Duodenal mucosa (tissue), 2 donors: ENCODE measurements at regions not wholly inside any gene's neighbourhood (a gene's known extent, or its start where the extent isn't known, plus 50 kb on each side); places are given as distances from the start of the nearest gene placed in this dataset.
"Not testable (repeated sequence)": the region's sequence is repeated elsewhere in the genome, so short reads cannot be mapped to it uniquely, and the experiment has no call there.

ENCODE experiments used
- H3K27ac ChIP-seq: one replicate; pipeline ENCODE4 v1.7.0; 2013; ENCODE audit warnings: low read depth, low read length
- H3K27me3 ChIP-seq, 2 donors: one replicate each; pipeline ENCODE4 v1.7.0; 2013; ENCODE audit warnings: low read length in 2 of 2, control low read depth in 1 of 2; ENCODE audit not compliant: insufficient read depth in 2 of 2, control insufficient read depth in 1 of 2
- H3K36me3 ChIP-seq, 2 donors: one replicate each; pipeline ENCODE4 v1.7.0; 2013; ENCODE audit warnings: low read length in 2 of 2, control low read depth in 1 of 2; ENCODE audit not compliant: insufficient read depth in 2 of 2, control insufficient read depth in 1 of 2
- H3K4me1 ChIP-seq, 2 donors: one replicate each; pipeline ENCODE4 v1.7.0; 2013; ENCODE audit warnings: low read length in 2 of 2, control low read depth in 1 of 2; ENCODE audit not compliant: insufficient read depth in 2 of 2, control insufficient read depth in 1 of 2
- H3K4me3 ChIP-seq, 2 donors: one replicate each; pipeline ENCODE4 v1.7.0; 2013; ENCODE audit warnings: low read length in 2 of 2, low read depth in 1 of 2
- H3K9ac ChIP-seq, 2 donors: one replicate each; pipeline ENCODE4 v1.7.0; 2013; ENCODE audit warnings: low read length in 2 of 2, low read depth in 1 of 2
- H3K9me3 ChIP-seq, 2 donors: one replicate each; pipeline ENCODE4 v1.7.0; 2013; ENCODE audit warnings: low read length in 2 of 2, control low read depth in 1 of 2; ENCODE audit not compliant: control insufficient read depth in 1 of 2

- no peak overlapping the region for H3K9ac ChIP-seq
- no peak overlapping the region for H3K4me3 ChIP-seq
- H3K27me3 ChIP-seq, result no peaks in the 10 kb centered on the region
- no peak overlapping the region for H3K27ac ChIP-seq
- no peaks in the 10 kb centered on the region for H3K36me3 ChIP-seq
- H3K9me3 ChIP-seq, result peaks cover 7 to 8% of the 10 kb centered on the region in 2 donors
- no peaks in the 10 kb centered on the region for H3K4me1 ChIP-seq
Measured at GRCh38 chr5:104456122-104456521, 893.5 kb upstream of the NUDT12 start.

GRCh38 chr5:104452550-104452949, 890.0 kb upstream of the NUDT12 start:
- H3K9me3 ChIP-seq, result peaks cover 2 to 3% of the 10 kb centered on the region in 2 donors
- H3K9ac ChIP-seq, result no peak overlapping the region
- H3K27ac ChIP-seq, result no peak overlapping the region
- no peaks in the 10 kb centered on the region for H3K36me3 ChIP-seq
- H3K4me1 ChIP-seq, result no peaks in the 10 kb centered on the region
- H3K4me3 ChIP-seq, result no peak overlapping the region
- H3K27me3 ChIP-seq, result no peaks in the 10 kb centered on the region

- H3K9me3 ChIP-seq, H3K4me1 ChIP-seq: not testable (repeated sequence)
Measured at GRCh38 chr5:104451911-104452310, 889.3 kb upstream of the NUDT12 start.

GRCh38 chr5:104444656-104445055, 882.1 kb upstream of the NUDT12 start:
- Histone ChIP-seq H3K27ac (no peak overlapping the region), H3K4me1 (no peaks in the 10 kb centered on the region), H3K9ac (no peak overlapping the region), H3K9me3 (peaks cover 2 to 3% of the 10 kb centered on the region in 2 donors), H3K4me3 (no peak overlapping the region), H3K36me3 (no peaks in the 10 kb centered on the region), H3K27me3 (no peaks in the 10 kb centered on the region)

More at GRCh38 chr5:104451911-104452310, 889.3 kb upstream of the NUDT12 start:
- not testable (repeated sequence) for H3K4me3 ChIP-seq, H3K27me3 ChIP-seq, H3K9ac ChIP-seq, H3K36me3 ChIP-seq, H3K27ac ChIP-seq

GRCh38 chr5:104443706-104444105, 881.1 kb upstream of the NUDT12 start:
- no peak overlapping the region for H3K27ac ChIP-seq
- H3K9ac ChIP-seq, result no peak overlapping the region
- peaks cover 2 to 3% of the 10 kb centered on the region in 2 donors for H3K9me3 ChIP-seq
- no peaks in the 10 kb centered on the region for H3K4me1 ChIP-seq
- H3K4me3 ChIP-seq, result no peak overlapping the region
- no peaks in the 10 kb centered on the region for H3K36me3 ChIP-seq
- no peaks in the 10 kb centered on the region for H3K27me3 ChIP-seq

GRCh38 chr5:104431981-104432380, 869.4 kb upstream of the NUDT12 start:
- no peak overlapping the region for H3K9ac ChIP-seq

GRCh38 chr5:104431002-104431620, 868.5 kb upstream of the NUDT12 start:
- no peaks in the 10 kb centered on the region for H3K4me1 ChIP-seq
- no peaks in the 10 kb centered on the region for H3K27me3 ChIP-seq
- H3K36me3 ChIP-seq, result no peaks in the 10 kb centered on the region
- H3K9me3 ChIP-seq, result no peaks in the 10 kb centered on the region
- no peak overlapping the region for H3K9ac ChIP-seq
- no peak overlapping the region for H3K27ac ChIP-seq
- H3K4me3 ChIP-seq, result no peak overlapping the region

More at GRCh38 chr5:104431981-104432380, 869.4 kb upstream of the NUDT12 start:
- Histone ChIP-seq H3K27ac (no peak overlapping the region), H3K36me3 (no peaks in the 10 kb centered on the region), H3K4me1 (no peaks in the 10 kb centered on the region), H3K4me3 (no peak overlapping the region), H3K27me3 (no peaks in the 10 kb centered on the region), H3K9me3 (peaks cover 0 to 2% of the 10 kb centered on the region in 2 donors)

GRCh38 chr5:104429911-104430310, 867.3 kb upstream of the NUDT12 start:
- Histone ChIP-seq H3K4me1 (no peaks in the 10 kb centered on the region), H3K4me3 (no peak overlapping the region), H3K9me3 (no peaks in the 10 kb centered on the region), H3K27ac (no peak overlapping the region), H3K27me3 (no peaks in the 10 kb centered on the region), H3K36me3 (no peaks in the 10 kb centered on the region), H3K9ac (no peak overlapping the region)

GRCh38 chr5:104421431-104421830, 858.8 kb upstream of the NUDT12 start:
- no peaks in the 10 kb centered on the region for H3K27me3 ChIP-seq
- H3K9me3 ChIP-seq, result no peaks in the 10 kb centered on the region
- no peak overlapping the region for H3K9ac ChIP-seq
- no peaks in the 10 kb centered on the region for H3K4me1 ChIP-seq
- no peak overlapping the region for H3K27ac ChIP-seq
- no peak overlapping the region for H3K4me3 ChIP-seq
- H3K36me3 ChIP-seq, result no peaks in the 10 kb centered on the region

- Histone ChIP-seq H3K27me3 (no peaks in the 10 kb centered on the region), H3K9me3 (no peaks in the 10 kb centered on the region), H3K4me3 (no peak overlapping the region), H3K9ac (no peak overlapping the region), H3K4me1 (no peaks in the 10 kb centered on the region), H3K36me3 (no peaks in the 10 kb centered on the region), H3K27ac (no peak overlapping the region)
Measured at GRCh38 chr5:104418056-104418455, 855.5 kb upstream of the NUDT12 start.
